GM12873 (cell line): ENCODE measurements at regions not wholly inside any gene's neighbourhood (a gene's known extent, or its start where the extent isn't known, plus 50 kb on each side); places are given as distances from the start of the nearest gene placed in this dataset.

Experiments used
- CTCF ChIP-seq: IDR thresholded peaks from 2 replicates; pipeline ENCODE4 v1.5.1; 2012; ENCODE audit warnings: low read depth, mild to moderate bottlenecking, moderate library complexity, low read length, control low read depth; ENCODE audit not compliant: insufficient read depth; ENCODE audit errors: missing control alignments

GRCh38 chr7:19213746-19214145 is 68.5 kb upstream of the FERD3L start:
- no peak for TF ChIP-seq CTCF

- no peak for TF ChIP-seq CTCF
Observed at GRCh38 chr7:19210893-19211413, 65.7 kb upstream of the FERD3L start.

- no peak for TF ChIP-seq CTCF
Observed at GRCh38 chr7:19209166-19209696, 64.0 kb upstream of the FERD3L start.

DNA sequence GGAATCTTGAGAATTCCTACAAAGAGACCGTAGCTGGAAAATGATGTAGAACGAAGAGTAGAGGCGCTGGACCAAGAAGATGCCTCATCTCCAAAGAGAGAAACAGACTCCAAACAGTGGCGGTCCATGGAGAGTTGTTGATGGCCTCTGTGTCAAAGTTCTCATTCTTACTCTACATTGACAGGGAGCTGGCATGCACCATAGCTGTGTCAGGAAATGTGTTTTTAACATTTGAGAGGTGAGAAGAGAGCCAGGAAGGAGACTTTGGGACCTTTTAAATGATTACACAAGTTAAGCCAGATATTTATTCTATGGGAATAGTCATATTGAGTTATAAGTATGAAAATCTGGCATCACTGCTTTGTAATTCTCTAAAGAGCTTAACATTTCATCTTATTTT is 61.5 kb upstream of the FERD3L start:
- no peak for TF ChIP-seq CTCF

GRCh38 chr7:19203686-19204085 is 58.5 kb upstream of the FERD3L start:
- no peak for TF ChIP-seq CTCF

GRCh38 chr7:19202599-19202998 is 57.4 kb upstream of the FERD3L start:
- no peak for TF ChIP-seq CTCF
